Neural progenitor cell (in vitro differentiated cells): ENCODE measurements at regions not wholly inside any gene's neighbourhood (a gene's known extent, or its start where the extent isn't known, plus 50 kb on each side); places are given as distances from the start of the nearest gene placed in this dataset.

ENCODE experiments used
- CTCF ChIP-seq: fragments of 200-600 bp; sonication (generic); IDR thresholded peaks from 2 replicates; pipeline ENCODE4 v1.5.1; 2017; ENCODE audit warnings: antibody characterized with exemption, mild to moderate bottlenecking
- EZH2 ChIP-seq: fragments of 200-600 bp; sonication (generic); IDR thresholded peaks from 2 replicates; pipeline ENCODE4 v1.6.1; 2017; ENCODE audit warnings: antibody characterized with exemption, mild to moderate bottlenecking, moderate library complexity

- no peak for TF ChIP-seq CTCF
- no peak for TF ChIP-seq EZH2
These were observed 411.9 kb upstream of the EMCN start for GRCh38 chr4:100929758-100930157.
